Testis (tissue), 2 donors: ENCODE measurements at regions not wholly inside any gene's neighbourhood (a gene's known extent, or its start where the extent isn't known, plus 50 kb on each side); places are given as distances from the start of the nearest gene placed in this dataset.

Experiments
- DNase-seq: peaks from one replicate; pipeline ENCODE4 v3.0.0-alpha.2; 2019
- H3K27ac ChIP-seq, 2 donors: fragments of 200-600 bp; sonication (generic); one replicate each; pipeline ENCODE4 v1.5.1; 2019
- H3K27me3 ChIP-seq: fragments of 200-600 bp; sonication (generic); one replicate; pipeline ENCODE4 v1.5.1; 2019
- H3K36me3 ChIP-seq: fragments of 200-600 bp; sonication (generic); one replicate; pipeline ENCODE4 v1.5.1; 2017; ENCODE audit warnings: low read depth; ENCODE audit errors: missing control alignments
- H3K4me1 ChIP-seq: fragments of 200-600 bp; sonication (generic); one replicate; pipeline ENCODE4 v1.5.1; 2019
- H3K4me3 ChIP-seq, 2 donors: fragments of 200-600 bp; sonication (generic); one replicate each; pipeline ENCODE4 v1.5.1; 2017 to 2019
- H3K9me3 ChIP-seq: fragments of 200-600 bp; sonication (generic); one replicate; pipeline ENCODE4 v1.5.1; 2017
- CTCF ChIP-seq, 3 experiments: fragments of 450-650 bp in 2 of 3; fragments of 200-600 bp in 1 of 3; sonication (generic) in 1 of 3; IDR thresholded peaks; one replicate each; pipeline ENCODE4 v1.5.1; 2016 to 2019; ENCODE audit warnings: antibody characterized with exemption in 3 of 3, mild to moderate bottlenecking in 2 of 3, moderate library complexity in 1 of 3
- POLR2A ChIP-seq: fragments of 450-650 bp; IDR thresholded peaks from one replicate; pipeline ENCODE4 v1.6.1; 2017; ENCODE audit warnings: antibody characterized with exemption, mild to moderate bottlenecking, moderate library complexity
- WGBS, 2 donors: methylation state at CpG; one replicate each; pipeline ENCODE4 v1.1.5; 2018; 5-methylcytosine and 5-hydroxymethylcytosine counted together
- intact Hi-C: fragments of 100-400 bp; cut with DNase I; formaldehyde crosslinking; loops from one replicate; pipeline ENCODE4 v1.15.1; 2023; ENCODE audit warnings: low total_unique reads

GRCh38 chr5:3107156-3107611 is 355.7 kb upstream of the IRX2 start:
- 42 to 45% methylated on average over 12 of the region's 12 CpGs for WGBS, 2 donors
- intact Hi-C loops = no loop called here

GRCh38 chr5:3105581-3105980 is 354.1 kb upstream of the IRX2 start:
- H3K4me3 ChIP-seq = no peak overlapping the region
- intact Hi-C loops = no loop called here
- TF ChIP-seq POLR2A (no peak), CTCF (IDR thresholded peaks at IDR 0.05) (no peak)
- DNase-seq = no peak
- H3K4me1 ChIP-seq = no peaks in the 10 kb centered on the region
- no peaks in the 10 kb centered on the region for H3K27me3 ChIP-seq
- 72 to 77% methylated on average over 7 to 9 of the region's 9 CpGs for WGBS, 2 donors
- H3K27ac ChIP-seq = no peak overlapping the region
- H3K36me3 ChIP-seq = no peaks in the 10 kb centered on the region
- H3K9me3 ChIP-seq = no peaks in the 10 kb centered on the region

More at GRCh38 chr5:3107156-3107611, 355.7 kb upstream of the IRX2 start:
- no peaks in the 10 kb centered on the region for H3K4me1 ChIP-seq
- no peaks in the 10 kb centered on the region for H3K9me3 ChIP-seq
- no peak overlapping the region for H3K27ac ChIP-seq
- H3K4me3 ChIP-seq = no peak overlapping the region
- no peak for DNase-seq
- H3K36me3 ChIP-seq = no peaks in the 10 kb centered on the region
- TF ChIP-seq CTCF (IDR thresholded peaks at IDR 0.05) = no peak
- TF ChIP-seq POLR2A = no peak
- H3K27me3 ChIP-seq = no peaks in the 10 kb centered on the region

- intact Hi-C loops = no loop called here
- WGBS, 2 donors = 87 to 91% methylated on average over 3 of the region's 3 CpGs
- H3K9me3 ChIP-seq = no peaks in the 10 kb centered on the region
- DNase-seq = no peak
- no peak for TF ChIP-seq CTCF (IDR thresholded peaks at IDR 0.05)
- no peak for TF ChIP-seq POLR2A
- H3K4me1 ChIP-seq = no peaks in the 10 kb centered on the region
- no peak overlapping the region for H3K4me3 ChIP-seq
- no peaks in the 10 kb centered on the region for H3K27me3 ChIP-seq
- H3K36me3 ChIP-seq = no peaks in the 10 kb centered on the region
- H3K27ac ChIP-seq = no peak overlapping the region
Observed at GRCh38 chr5:3105172-3105571, 353.7 kb upstream of the IRX2 start.

GRCh38 chr5:3104429-3105060 is 353.1 kb upstream of the IRX2 start:
- Histone ChIP-seq H3K4me3 (no peak overlapping the region), H3K4me1 (no peaks in the 10 kb centered on the region), H3K36me3 (no peaks in the 10 kb centered on the region), H3K27ac (no peak overlapping the region), H3K9me3 (no peaks in the 10 kb centered on the region), H3K27me3 (no peaks in the 10 kb centered on the region)
- intact Hi-C loops = no loop called here
- TF ChIP-seq CTCF (IDR thresholded peaks at IDR 0.05) (no peak), POLR2A (no peak)
- 38 to 44% methylated on average over 19 to 21 of the region's 21 CpGs for WGBS, 2 donors
- DNase-seq = no peak

- TF ChIP-seq CTCF (IDR thresholded peaks at IDR 0.05) (no peak), POLR2A (no peak)
- 39 to 43% methylated on average over 21 of the region's 21 CpGs for WGBS, 2 donors
- Histone ChIP-seq H3K4me3 (no peak overlapping the region), H3K27me3 (no peaks in the 10 kb centered on the region), H3K36me3 (no peaks in the 10 kb centered on the region), H3K27ac (no peak overlapping the region), H3K4me1 (no peaks in the 10 kb centered on the region), H3K9me3 (no peaks in the 10 kb centered on the region)
- no peak for DNase-seq
- intact Hi-C loops = no loop called here
Observed at GRCh38 chr5:3103262-3103811, 351.9 kb upstream of the IRX2 start.
